OCI-LY1 (cell line): ENCODE measurements at regions not wholly inside any gene's neighbourhood (a gene's known extent, or its start where the extent isn't known, plus 50 kb on each side); places are given as distances from the start of the nearest gene placed in this dataset.

Experiments
- CTCF ChIP-seq: fragments of 200-600 bp; sonication (generic), shearing (Covaris generic); IDR thresholded peaks from 2 replicates; pipeline ENCODE4 v1.5.1; 2017; ENCODE audit warnings: mild to moderate bottlenecking, antibody characterized with exemption, low read length, moderate library complexity, mixed read lengths
- EZH2 ChIP-seq: fragments of 200-600 bp; sonication (generic), shearing (Covaris generic); IDR thresholded peaks from 2 replicates; pipeline ENCODE4 v1.8.0; 2017; ENCODE audit warnings: borderline replicate concordance, mixed run types, mild to moderate bottlenecking, antibody characterized with exemption, low read length, moderate library complexity, mixed read lengths

GRCh38 chr7:12970626-12971025, 283.2 kb downstream of the ARL4A start:
- TF ChIP-seq EZH2 (no peak), CTCF (no peak)
